Testis (tissue), 2 donors: ENCODE measurements at regions not wholly inside any gene's neighbourhood (a gene's known extent, or its start where the extent isn't known, plus 50 kb on each side); places are given as distances from the start of the nearest gene placed in this dataset.

ENCODE experiments used
- CTCF ChIP-seq, 3 experiments: fragments of 450-650 bp in 2 of 3; fragments of 200-600 bp in 1 of 3; sonication (generic) in 1 of 3; IDR thresholded peaks; one replicate each; pipeline ENCODE4 v1.5.1; 2016 to 2019; ENCODE audit warnings: antibody characterized with exemption in 3 of 3, mild to moderate bottlenecking in 2 of 3, moderate library complexity in 1 of 3
- POLR2A ChIP-seq: fragments of 450-650 bp; IDR thresholded peaks from one replicate; pipeline ENCODE4 v1.6.1; 2017; ENCODE audit warnings: antibody characterized with exemption, mild to moderate bottlenecking, moderate library complexity

- TF ChIP-seq POLR2A: no peak
- TF ChIP-seq CTCF (IDR thresholded peaks at IDR 0.05): peak; percentile 57 to 85 (median 84)
Observed at GRCh38 chr2:120680136-120680761, 55.4 kb upstream of the GLI2 start.
